GM18511 (cell line): ENCODE measurements at regions not wholly inside any gene's neighbourhood (a gene's known extent, or its start where the extent isn't known, plus 50 kb on each side); places are given as distances from the start of the nearest gene placed in this dataset.
"Not testable (repeated sequence)": the region's sequence is repeated elsewhere in the genome, so short reads cannot be mapped to it uniquely, and the experiment has no call there.

Source experiments
- ATAC-seq: cut with Tn5 transposase; IDR thresholded peaks from one replicate; pipeline ENCODE4 v1.9.1; 2021; ENCODE audit warnings: mild to moderate bottlenecking, moderate library complexity; ENCODE audit not compliant: unreplicated experiment

GRCh38 chr7:121501566-121501965 lies 105.5 kb upstream of the FAM3C start:
- no peak for ATAC-seq

- ATAC-seq = no peak
These were observed 104.4 kb upstream of the FAM3C start for GRCh38 chr7:121500360-121501058.

- no peak for ATAC-seq
These were observed 103.5 kb upstream of the FAM3C start for GRCh38 chr7:121499624-121500023.

- no peak for ATAC-seq
These were observed 102.7 kb upstream of the FAM3C start for GRCh38 chr7:121498816-121499215.

- ATAC-seq = not testable (repeated sequence)
These were observed 101.4 kb upstream of the FAM3C start for GRCh38 chr7:121497545-121497944.

GRCh38 chr7:121494516-121494915 lies 98.4 kb upstream of the FAM3C start:
- no peak for ATAC-seq

GRCh38 chr7:121493553-121493952 lies 97.4 kb upstream of the FAM3C start:
- ATAC-seq = no peak

- no peak for ATAC-seq
These were observed 94.2 kb upstream of the FAM3C start for GRCh38 chr7:121490309-121490708.

GRCh38 chr7:121489440-121489839 lies 93.3 kb upstream of the FAM3C start:
- ATAC-seq = no peak

GRCh38 chr7:121488111-121488650 lies 92.1 kb upstream of the FAM3C start:
- ATAC-seq = no peak

GRCh38 chr7:121486590-121486989 lies 90.5 kb upstream of the FAM3C start:
- no peak for ATAC-seq

GRCh38 chr7:121485467-121486243 lies 89.5 kb upstream of the FAM3C start:
- no peak for ATAC-seq

GRCh38 chr7:121484089-121484763 lies 88.1 kb upstream of the FAM3C start:
- ATAC-seq = no peak

- ATAC-seq = no peak
These were observed 84.6 kb upstream of the FAM3C start for GRCh38 chr7:121480566-121481335.

- ATAC-seq = no peak
These were observed 84.0 kb upstream of the FAM3C start for GRCh38 chr7:121480058-121480457.

- no peak for ATAC-seq
These were observed 83.4 kb upstream of the FAM3C start for GRCh38 chr7:121479466-121479865.

- ATAC-seq = no peak
These were observed 79.7 kb upstream of the FAM3C start for GRCh38 chr7:121475806-121476205.

- no peak for ATAC-seq
These were observed 78.2 kb upstream of the FAM3C start for GRCh38 chr7:121474301-121474673.

- ATAC-seq = no peak
These were observed 77.7 kb upstream of the FAM3C start for GRCh38 chr7:121473645-121474300.

GRCh38 chr7:121466455-121466854 lies 70.3 kb upstream of the FAM3C start:
- ATAC-seq = no peak
